ENCODE measurements at regions not wholly inside any gene's neighbourhood (a gene's known extent, or its start where the extent isn't known, plus 50 kb on each side); places are given as distances from the start of the nearest gene placed in this dataset.

DNA sequence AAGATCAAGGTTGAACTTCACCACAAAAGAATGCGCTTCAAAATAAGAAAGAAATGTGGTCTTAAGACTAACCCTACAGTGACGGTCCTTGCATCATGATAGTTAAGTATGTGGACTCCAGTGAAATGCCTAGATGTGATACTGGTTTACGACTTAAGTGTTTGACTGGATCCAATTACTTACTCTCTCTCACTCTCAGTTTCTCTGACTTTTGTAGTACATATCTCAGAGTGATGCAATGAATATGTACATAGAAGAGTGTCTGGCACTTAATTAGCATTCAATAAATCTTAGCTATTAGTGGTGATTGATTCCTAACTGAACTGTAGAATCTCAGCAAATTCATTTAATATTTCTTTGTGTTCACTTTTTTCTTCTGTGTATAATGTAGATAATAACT, 411.7 kb upstream of the ITGA1 start:
- Histone ChIP-seq H3K27me3 (replicated peaks in 1 of 2; ENCODE audit: control insufficient read depth in 2 of 2, insufficient read depth in 2 of 2, low read length in 1 of 2) (no peaks in the 10 kb centered on the region), H3K79me2 (ENCODE audit: control insufficient read depth, insufficient read depth, low read length) (no peaks in the 10 kb centered on the region), H3K27ac (ENCODE audit: control insufficient read depth, insufficient read depth) (no peak overlapping the region), H4K20me1 (ENCODE audit: control insufficient read depth, insufficient read depth) (no peaks in the 10 kb centered on the region), H3K9me3 (replicated peaks; ENCODE audit: control insufficient read depth, insufficient read depth, low read length) (no peaks in the 10 kb centered on the region), H2AFZ (ENCODE audit: control insufficient read depth, low read depth, low read length) (no peak overlapping the region), H3K36me3 (ENCODE audit: control insufficient read depth in 2 of 2, insufficient read depth in 2 of 2, low read length in 1 of 2) (no peaks in the 10 kb centered on the region), H3K4me2 (ENCODE audit: control insufficient read depth, insufficient read depth) (no peak overlapping the region), H3K9ac (ENCODE audit: control insufficient read depth, insufficient read depth, low read length) (no peak overlapping the region), H3K4me3 (no peak overlapping the region), H3K4me1 (ENCODE audit: control insufficient read depth, insufficient read depth, low read length) (no peaks in the 10 kb centered on the region)
- ChIA-PET POLR2A (no interaction called here), RAD21 (ENCODE audit: unreplicated experiment) (no interaction called here), SMC1A (ENCODE audit: uncharacterized antibody, unreplicated experiment) (no interaction called here), CTCF (no interaction called here)
- DNase-seq (ENCODE audit: low read depth, low spot score) = no peak
- TF ChIP-seq CREM (IDR thresholded peaks at IDR 0.05; ENCODE audit: low read depth) = no peak
- TF ChIP-seq, protein P1, sequence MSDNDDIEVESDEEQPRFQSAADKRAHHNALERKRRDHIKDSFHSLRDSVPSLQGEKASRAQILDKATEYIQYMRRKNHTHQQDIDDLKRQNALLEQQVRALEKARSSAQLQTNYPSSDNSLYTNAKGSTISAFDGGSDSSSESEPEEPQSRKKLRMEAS (IDR thresholded peaks at IDR 0.05; ENCODE audit: low read depth, low read length) = no peak
- no peak for TF ChIP-seq RCOR1 (conservative IDR thresholded peaks at IDR 0.05; ENCODE audit: low read depth, low read length)
- no peak for TF ChIP-seq EGR1 (IDR thresholded peaks at IDR 0.05; ENCODE audit: borderline replicate concordance in 1 of 2, low read depth in 2 of 2, low read length in 2 of 2)
- TF ChIP-seq, protein P2, sequence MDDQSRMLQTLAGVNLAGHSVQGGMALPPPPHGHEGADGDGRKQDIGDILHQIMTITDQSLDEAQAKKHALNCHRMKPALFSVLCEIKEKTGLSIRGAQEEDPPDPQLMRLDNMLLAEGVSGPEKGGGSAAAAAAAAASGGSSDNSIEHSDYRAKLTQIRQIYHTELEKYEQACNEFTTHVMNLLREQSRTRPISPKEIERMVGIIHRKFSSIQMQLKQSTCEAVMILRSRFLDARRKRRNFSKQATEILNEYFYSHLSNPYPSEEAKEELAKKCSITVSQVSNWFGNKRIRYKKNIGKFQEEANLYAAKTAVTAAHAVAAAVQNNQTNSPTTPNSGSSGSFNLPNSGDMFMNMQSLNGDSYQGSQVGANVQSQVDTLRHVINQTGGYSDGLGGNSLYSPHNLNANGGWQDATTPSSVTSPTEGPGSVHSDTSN (IDR thresholded peaks at IDR 0.05; ENCODE audit: insufficient replicate concordance, low read depth, low read length) = no peak
- TF ChIP-seq CBX3 (IDR thresholded peaks at IDR 0.05; ENCODE audit: borderline replicate concordance, low read depth) = no peak
- TF ChIP-seq, protein P3, sequence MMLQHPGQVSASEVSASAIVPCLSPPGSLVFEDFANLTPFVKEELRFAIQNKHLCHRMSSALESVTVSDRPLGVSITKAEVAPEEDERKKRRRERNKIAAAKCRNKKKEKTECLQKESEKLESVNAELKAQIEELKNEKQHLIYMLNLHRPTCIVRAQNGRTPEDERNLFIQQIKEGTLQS (IDR thresholded peaks at IDR 0.05; ENCODE audit: borderline replicate concordance, extremely low read depth, low read depth, low read length) = no peak
- no peak for TF ChIP-seq NFYB (IDR thresholded peaks at IDR 0.05; ENCODE audit: insufficient read depth, low read depth, low read length)
- WGBS (ENCODE audit: insufficient coverage, insufficient replicate concordance, low lambda C conversion rate, missing lambda C conversion rate) = 36% methylated on average over 3 of the region's 3 CpGs
- in situ Hi-C loops (cut with MboI) = no loop called here
- intact Hi-C loops (cut with micrococcal nuclease; ENCODE audit: unreplicated experiment) = no loop called here
- no peak for ATAC-seq
- no TSS peak for BruUV-seq (replicated peaks)
- no peak for FAIRE-seq
